B cell (primary cell): ENCODE measurements at regions not wholly inside any gene's neighbourhood (a gene's known extent, or its start where the extent isn't known, plus 50 kb on each side); places are given as distances from the start of the nearest gene placed in this dataset.

Source experiments
- ATAC-seq: fragments of 200-7000 bp; cut with Tn5 transposase; one replicate; pipeline ENCODE4 v1.10.0; 2021; ENCODE audit warnings: low read depth, mild to moderate bottlenecking, moderate number of reproducible peaks, moderate library complexity
- CTCF ChIA-PET: fragments of 350-600 bp; sonication (Branson Sonifier 250); formaldehyde crosslinking; loops from one replicate; lab custom pipeline; 2021; ENCODE audit warnings: antibody characterized with exemption, inconsistent platforms; lab: Charles Lee
- POLR2A ChIA-PET: fragments of 350-600 bp; sonication (Branson Sonifier 250); formaldehyde crosslinking; loops from one replicate; lab custom pipeline; 2021; ENCODE audit warnings: antibody characterized with exemption; lab: Charles Lee
- DNase-seq: peaks from one replicate; pipeline ENCODE4 v3.0.0; 2013
- H2AFZ ChIP-seq: 2 replicates; pipeline ENCODE4 v1.6.1; 2012; ENCODE audit warnings: mild to moderate bottlenecking, low read depth, low read length; ENCODE audit not compliant: insufficient read depth, poor library complexity, severe bottlenecking
- H3K27ac ChIP-seq, 2 donors: 1 replicate in 1 of 2; 2 replicates in 1 of 2; pipeline ENCODE4 v1.5.1; 2012 to 2013; ENCODE audit warnings: low read length in 2 of 2, mild to moderate bottlenecking in 2 of 2, moderate library complexity in 1 of 2
- H3K27me3 ChIP-seq, 4 experiments: fragments of 200-600 bp in 1 of 4; sonication (generic) in 1 of 4; replicated peaks in 1 of 4; 1 replicate in 2 of 4; 2 replicates in 2 of 4; pipeline versions ENCODE4 v1.6.1 to v1.7.0; 2013 to 2016; ENCODE audit warnings: low read length in 3 of 4, mild to moderate bottlenecking in 2 of 4, mixed read lengths in 1 of 4, moderate library complexity in 1 of 4; ENCODE audit not compliant: insufficient read depth in 4 of 4, control insufficient read depth in 3 of 4; ENCODE audit errors: control extremely low read depth in 1 of 4
- H3K36me3 ChIP-seq, 2 experiments: replicated peaks in 1 of 2; 1 replicate in 1 of 2; 2 replicates in 1 of 2; pipeline versions ENCODE4 v1.6.1 to v1.7.1; 2013; ENCODE audit warnings: low read length in 1 of 2; ENCODE audit not compliant: insufficient read depth in 2 of 2, control insufficient read depth in 1 of 2; ENCODE audit errors: control extremely low read depth in 1 of 2, extremely low read depth in 1 of 2
- H3K4me1 ChIP-seq, 2 donors: fragments of 200-600 bp in 1 of 2; sonication (generic) in 1 of 2; 1 replicate in 1 of 2; 2 replicates in 1 of 2; pipeline versions ENCODE4 v1.5.1 to v1.6.1; 2013 to 2017; ENCODE audit warnings: low read length in 2 of 2; ENCODE audit not compliant: control insufficient read depth in 2 of 2, insufficient read depth in 2 of 2
- H3K4me2 ChIP-seq: replicated peaks from 2 replicates; pipeline ENCODE3; 2012; ENCODE audit warnings: mild to moderate bottlenecking, low read depth, low read length; ENCODE audit not compliant: poor library complexity, severe bottlenecking
- H3K4me3 ChIP-seq, 5 experiments: fragments of 200-600 bp in 1 of 5; sonication (generic) in 1 of 5; 1 replicate in 3 of 5; 2 replicates in 2 of 5; pipeline versions ENCODE4 v1.5.1 to v1.7.0; 2011 to 2016; ENCODE audit warnings: low read length in 4 of 5, mild to moderate bottlenecking in 4 of 5, low read depth in 2 of 5, control low read depth in 1 of 5, moderate library complexity in 1 of 5; ENCODE audit not compliant: insufficient read depth in 1 of 5; ENCODE audit errors: control extremely low read depth in 1 of 5, extremely low read depth in 1 of 5
- H3K79me2 ChIP-seq: fragments of 200-600 bp; sonication (generic); one replicate; pipeline ENCODE4 v1.6.0; 2016; ENCODE audit warnings: low read length; ENCODE audit not compliant: control insufficient read depth, insufficient read depth
- H3K9ac ChIP-seq: fragments of 200-600 bp; sonication (generic); 2 replicates; pipeline ENCODE4 v1.6.1; 2017; ENCODE audit warnings: mild to moderate bottlenecking, low read length, moderate library complexity
- H3K9me3 ChIP-seq, 3 donors: one replicate each; pipeline versions ENCODE4 v1.6.1 to v1.7.1; 2013; ENCODE audit warnings: low read length in 2 of 3; ENCODE audit not compliant: control insufficient read depth in 2 of 3, insufficient read depth in 1 of 3; ENCODE audit errors: control extremely low read depth in 1 of 3
- H4K20me1 ChIP-seq: 2 replicates; pipeline ENCODE4 v1.6.0; 2012; ENCODE audit warnings: mild to moderate bottlenecking, low read length; ENCODE audit not compliant: insufficient read depth, control insufficient read depth, poor library complexity, severe bottlenecking
- H3K27ac Mint-ChIP-seq: one replicate; pipeline ENCODE4 v1.8.0; 2021; ENCODE audit warnings: mixed read lengths
- H3K27me3 Mint-ChIP-seq: one replicate; pipeline ENCODE4 v1.8.0; 2021; ENCODE audit warnings: mixed read lengths
- H3K4me1 Mint-ChIP-seq: one replicate; pipeline ENCODE4 v1.8.0; 2021; ENCODE audit warnings: mixed read lengths
- H3K4me3 Mint-ChIP-seq: one replicate; pipeline ENCODE4 v1.8.0; 2021; ENCODE audit warnings: mixed read lengths
- H3K9me3 Mint-ChIP-seq: one replicate; pipeline ENCODE4 v1.8.0; 2022; ENCODE audit warnings: mixed read lengths; ENCODE audit not compliant: insufficient read depth
- CTCF ChIP-seq: fragments of 200-600 bp; IDR thresholded peaks from one replicate; pipeline ENCODE4 v1.8.0; 2022; ENCODE audit warnings: antibody characterized with exemption, mild to moderate bottlenecking
- EZH2 ChIP-seq: IDR thresholded peaks from 2 replicates; pipeline ENCODE4 v1.6.1; 2012; ENCODE audit warnings: borderline replicate concordance, low read depth, mild to moderate bottlenecking, moderate library complexity, low read length; ENCODE audit not compliant: insufficient read depth, poor library complexity, severe bottlenecking
- WGBS: methylation state at CpG from one replicate; pipeline ENCODE4 v1.1.5; 2013; ENCODE audit warnings: missing lambda C conversion rate; ENCODE audit not compliant: insufficient coverage; 5-methylcytosine and 5-hydroxymethylcytosine counted together
- intact Hi-C: fragments of 100-400 bp; cut with micrococcal nuclease; formaldehyde crosslinking; loops from one replicate; pipeline ENCODE4 v1.10.0; 2022

- CTCF ChIA-PET: no interaction called here
- 89% methylated on average over 9 of the region's 9 CpGs for WGBS
- H3K4me1 Mint-ChIP-seq: no peaks in the 10 kb centered on the region
- H3K9ac ChIP-seq: no peak overlapping the region
- H4K20me1 ChIP-seq: no peaks in the 10 kb centered on the region
- no peak overlapping the region for H2AFZ ChIP-seq
- H3K4me3 ChIP-seq: no peak overlapping the region
- intact Hi-C loops: no loop called here
- no peaks in the 10 kb centered on the region for H3K79me2 ChIP-seq
- TF ChIP-seq EZH2: no peak
- no peak for TF ChIP-seq CTCF
- POLR2A ChIA-PET: no interaction called here
- ATAC-seq (no peak), DNase-seq (no peak)
- no peaks in the 10 kb centered on the region for H3K36me3 ChIP-seq
- no peak overlapping the region for H3K4me2 ChIP-seq
- no peak overlapping the region for H3K27ac ChIP-seq
- peaks cover 5% of the 10 kb centered on the region for H3K9me3 Mint-ChIP-seq
- H3K4me3 Mint-ChIP-seq: no peak overlapping the region
- H3K27me3 ChIP-seq: no peaks in the 10 kb centered on the region
- H3K27ac Mint-ChIP-seq: no peak overlapping the region
- peaks cover 0 to 39% (median 0%) of the 10 kb centered on the region in 3 donors for H3K9me3 ChIP-seq
- H3K27me3 Mint-ChIP-seq: no peaks in the 10 kb centered on the region
- no peaks in the 10 kb centered on the region for H3K4me1 ChIP-seq
Observed at GRCh38 chr14:98867726-98868125, 404.3 kb downstream of the BCL11B start.

- H3K79me2 ChIP-seq: no peaks in the 10 kb centered on the region
- ATAC-seq: no peak
- intact Hi-C loops: no loop called here
- CTCF ChIA-PET: no interaction called here
- Mint-ChIP-seq H3K27me3 (no peaks in the 10 kb centered on the region), H3K4me3 (no peak overlapping the region), H3K4me1 (no peaks in the 10 kb centered on the region), H3K9me3 (peaks cover 10% of the 10 kb centered on the region), H3K27ac (no peak overlapping the region)
- no peak overlapping the region for H3K27ac ChIP-seq
- no peak overlapping the region for H3K4me2 ChIP-seq
- no peaks in the 10 kb centered on the region for H3K27me3 ChIP-seq
- no peaks in the 10 kb centered on the region for H3K4me1 ChIP-seq
- H3K9ac ChIP-seq: no peak overlapping the region
- no peak overlapping the region for H2AFZ ChIP-seq
- POLR2A ChIA-PET: no interaction called here
- TF ChIP-seq EZH2 (no peak), CTCF (no peak)
- no peak overlapping the region for H3K4me3 ChIP-seq
- H4K20me1 ChIP-seq: no peaks in the 10 kb centered on the region
- 78% methylated on average over 10 of the region's 10 CpGs for WGBS
- H3K9me3 ChIP-seq: peaks cover 0 to 49% (median 0%) of the 10 kb centered on the region in 3 donors
- no peak for DNase-seq
- no peaks in the 10 kb centered on the region for H3K36me3 ChIP-seq
Observed at GRCh38 chr14:98868866-98869265, 403.1 kb downstream of the BCL11B start.
